Superior temporal gyrus (tissue), 1 donor: ENCODE measurements at regions not wholly inside any gene's neighbourhood (a gene's known extent, or its start where the extent isn't known, plus 50 kb on each side); places are given as distances from the start of the nearest gene placed in this dataset.
A peak's percentile ranks its signal among the peaks of the same experiment; 100 is the strongest.

Experiments used
- DNase-seq: peaks from one replicate; pipeline ENCODE4 v3.0.0-alpha.2; 2016; ENCODE audit errors: extremely low spot score

GRCh38 chr15:77796046-77796729, 163.5 kb upstream of the LINGO1 start:
- no peak for DNase-seq

GRCh38 chr15:77795446-77795845, 162.7 kb upstream of the LINGO1 start:
- no peak for DNase-seq

GRCh38 chr15:77791941-77792340, 159.2 kb upstream of the LINGO1 start:
- DNase-seq, result no peak

- DNase-seq, result no peak
These were observed 157.8 kb upstream of the LINGO1 start for GRCh38 chr15:77790481-77790880.

- no peak for DNase-seq
These were observed 154.2 kb upstream of the LINGO1 start for GRCh38 chr15:77786956-77787355.

GRCh38 chr15:77786181-77786890, 153.6 kb upstream of the LINGO1 start:
- no peak for DNase-seq

- peak; percentile 51 for DNase-seq
These were observed 151.9 kb upstream of the LINGO1 start for GRCh38 chr15:77784361-77785292.

- DNase-seq, result peak; percentile 62
These were observed 150.9 kb upstream of the LINGO1 start for GRCh38 chr15:77783636-77784035.

GRCh38 chr15:77782691-77783090, 150.0 kb upstream of the LINGO1 start:
- no peak for DNase-seq

GRCh38 chr15:77781946-77782240, 149.2 kb upstream of the LINGO1 start:
- no peak for DNase-seq

- no peak for DNase-seq
These were observed 148.6 kb upstream of the LINGO1 start for GRCh38 chr15:77781151-77781945.

- DNase-seq, result no peak
These were observed 146.1 kb upstream of the LINGO1 start for GRCh38 chr15:77778802-77779201.

GRCh38 chr15:77775837-77776236, 143.1 kb upstream of the LINGO1 start:
- DNase-seq, result no peak

- DNase-seq, result no peak
These were observed 142.7 kb upstream of the LINGO1 start for GRCh38 chr15:77775373-77775772.

- DNase-seq, result no peak
These were observed 141.6 kb upstream of the LINGO1 start for GRCh38 chr15:77774350-77774749.

GRCh38 chr15:77773903-77774302, 141.2 kb upstream of the LINGO1 start:
- DNase-seq, result no peak

GRCh38 chr15:77772641-77773402, 140.1 kb upstream of the LINGO1 start:
- no peak for DNase-seq

- no peak for DNase-seq
These were observed 138.9 kb upstream of the LINGO1 start for GRCh38 chr15:77771616-77772015.

GRCh38 chr15:77769700-77770099, 137.0 kb upstream of the LINGO1 start:
- no peak for DNase-seq

- no peak for DNase-seq
These were observed 135.9 kb upstream of the LINGO1 start for GRCh38 chr15:77768521-77769078.

- DNase-seq, result no peak
These were observed 135.4 kb upstream of the LINGO1 start for GRCh38 chr15:77768107-77768506.
